T follicular helper cell (primary cell): ENCODE measurements at regions not wholly inside any gene's neighbourhood (a gene's known extent, or its start where the extent isn't known, plus 50 kb on each side); places are given as distances from the start of the nearest gene placed in this dataset.

Source experiments
- DNase-seq: peaks from one replicate; pipeline ENCODE4 v3.0.0-alpha.2; 2020; ENCODE audit warnings: low read depth

- DNase-seq, result no peak
Measured at GRCh38 chr9:105861972-105862371, 167.6 kb downstream of the TMEM38B start.

GRCh38 chr9:105864248-105864898 lies 170.0 kb downstream of the TMEM38B start:
- DNase-seq, result no peak

GRCh38 chr9:105865285-105865684 lies 170.9 kb downstream of the TMEM38B start:
- DNase-seq, result no peak

- DNase-seq, result no peak
Measured at GRCh38 chr9:105871540-105871939, 177.2 kb downstream of the TMEM38B start.

- no peak for DNase-seq
Measured at GRCh38 chr9:105873801-105874200, 179.5 kb downstream of the TMEM38B start.

GRCh38 chr9:105877721-105878120 lies 183.4 kb downstream of the TMEM38B start:
- DNase-seq, result no peak

- no peak for DNase-seq
Measured at GRCh38 chr9:105879181-105879580, 184.8 kb downstream of the TMEM38B start.

- no peak for DNase-seq
Measured at GRCh38 chr9:105880517-105880916, 186.2 kb downstream of the TMEM38B start.

GRCh38 chr9:105881021-105881420 lies 186.7 kb downstream of the TMEM38B start:
- no peak for DNase-seq

GRCh38 chr9:105881654-105882349 lies 187.5 kb downstream of the TMEM38B start:
- DNase-seq, result peak; percentile 28

- no peak for DNase-seq
Measured at GRCh38 chr9:105883847-105884246, 189.5 kb downstream of the TMEM38B start.

GRCh38 chr9:105884416-105884815 lies 190.1 kb downstream of the TMEM38B start:
- no peak for DNase-seq

GRCh38 chr9:105886136-105886535 lies 191.8 kb downstream of the TMEM38B start:
- DNase-seq, result no peak

GRCh38 chr9:105887679-105888078 lies 193.3 kb downstream of the TMEM38B start:
- DNase-seq, result no peak

GRCh38 chr9:105890046-105890822 lies 195.9 kb downstream of the TMEM38B start:
- DNase-seq, result no peak

- no peak for DNase-seq
Measured at GRCh38 chr9:105900123-105900522, 205.8 kb downstream of the TMEM38B start.

GRCh38 chr9:105901514-105902109 lies 207.3 kb downstream of the TMEM38B start:
- no peak for DNase-seq

- DNase-seq, result no peak
Measured at GRCh38 chr9:105908069-105908468, 213.7 kb downstream of the TMEM38B start.

GRCh38 chr9:105911104-105911911 lies 217.0 kb downstream of the TMEM38B start:
- DNase-seq, result no peak

- DNase-seq, result no peak
Measured at GRCh38 chr9:105912157-105912862, 218.0 kb downstream of the TMEM38B start.
